Keratinocyte (primary cell): ENCODE measurements at regions not wholly inside any gene's neighbourhood (a gene's known extent, or its start where the extent isn't known, plus 50 kb on each side); places are given as distances from the start of the nearest gene placed in this dataset.

Experiments
- EZH2 ChIP-seq: IDR thresholded peaks from one replicate; pipeline ENCODE4 v1.6.1; 2012; ENCODE audit warnings: inconsistent platforms, mild to moderate bottlenecking, low read length, moderate library complexity
- TF ChIP-seq, protein P1 (sequence below), 3 experiments: IDR thresholded peaks in 1 of 3; conservative IDR thresholded peaks in 1 of 3; optimal IDR thresholded peaks in 1 of 3; 2 replicates in 2 of 3; 3 replicates in 1 of 3; pipeline versions ENCODE3 to v1.5.1; 2011; ENCODE audit warnings: low read length in 3 of 3, mild to moderate bottlenecking in 3 of 3, moderate library complexity in 2 of 3, control low read depth in 1 of 3, inconsistent platforms in 1 of 3; ENCODE audit not compliant: insufficient read depth in 2 of 3; ENCODE audit errors: extremely low read depth in 1 of 3

- TF ChIP-seq, protein P1, sequence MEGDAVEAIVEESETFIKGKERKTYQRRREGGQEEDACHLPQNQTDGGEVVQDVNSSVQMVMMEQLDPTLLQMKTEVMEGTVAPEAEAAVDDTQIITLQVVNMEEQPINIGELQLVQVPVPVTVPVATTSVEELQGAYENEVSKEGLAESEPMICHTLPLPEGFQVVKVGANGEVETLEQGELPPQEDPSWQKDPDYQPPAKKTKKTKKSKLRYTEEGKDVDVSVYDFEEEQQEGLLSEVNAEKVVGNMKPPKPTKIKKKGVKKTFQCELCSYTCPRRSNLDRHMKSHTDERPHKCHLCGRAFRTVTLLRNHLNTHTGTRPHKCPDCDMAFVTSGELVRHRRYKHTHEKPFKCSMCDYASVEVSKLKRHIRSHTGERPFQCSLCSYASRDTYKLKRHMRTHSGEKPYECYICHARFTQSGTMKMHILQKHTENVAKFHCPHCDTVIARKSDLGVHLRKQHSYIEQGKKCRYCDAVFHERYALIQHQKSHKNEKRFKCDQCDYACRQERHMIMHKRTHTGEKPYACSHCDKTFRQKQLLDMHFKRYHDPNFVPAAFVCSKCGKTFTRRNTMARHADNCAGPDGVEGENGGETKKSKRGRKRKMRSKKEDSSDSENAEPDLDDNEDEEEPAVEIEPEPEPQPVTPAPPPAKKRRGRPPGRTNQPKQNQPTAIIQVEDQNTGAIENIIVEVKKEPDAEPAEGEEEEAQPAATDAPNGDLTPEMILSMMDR (optimal IDR thresholded peaks at IDR 0.05 in 1 of 3, IDR thresholded peaks at IDR 0.05 in 1 of 3, conservative IDR thresholded peaks at IDR 0.05 in 1 of 3; ENCODE audit: extremely low read depth in 1 of 3, insufficient read depth in 2 of 3, low read length in 3 of 3) = no peak
- no peak for TF ChIP-seq EZH2
Measured at GRCh38 chr5:174636094-174636493, 88.3 kb upstream of the MSX2 start.
